Gastrocnemius medialis (tissue), 4 donors: ENCODE measurements at regions not wholly inside any gene's neighbourhood (a gene's known extent, or its start where the extent isn't known, plus 50 kb on each side); places are given as distances from the start of the nearest gene placed in this dataset.

ENCODE experiments used
- ATAC-seq, 2 donors: fragments of 150-250 bp; one replicate each; pipeline ENCODE4 v1.9.1; 2016
- DNase-seq, 2 donors: peaks; one replicate each; pipeline ENCODE4 v3.0.0-alpha.2; 2019
- H3K27ac ChIP-seq, 4 donors: fragments of 200-600 bp; sonication (generic); 1 replicate in 1 of 4; 2 replicates in 3 of 4; pipeline ENCODE4 v1.5.1; 2016 to 2018; ENCODE audit warnings: mild to moderate bottlenecking in 2 of 4, moderate library complexity in 1 of 4
- H3K27me3 ChIP-seq, 3 donors: fragments of 200-600 bp; sonication (generic) in 2 of 3; 1 replicate in 1 of 3; 2 replicates in 2 of 3; pipeline versions ENCODE4 v1.5.1 to v1.6.0; 2016 to 2019; ENCODE audit warnings: mild to moderate bottlenecking in 1 of 3, moderate library complexity in 1 of 3
- H3K36me3 ChIP-seq, 2 donors: fragments of 200-600 bp; sonication (generic) in 1 of 2; one replicate each; pipeline ENCODE4 v1.5.1; 2017 to 2018
- H3K4me1 ChIP-seq, 2 donors: fragments of 200-600 bp; sonication (generic) in 1 of 2; one replicate each; pipeline ENCODE4 v1.5.1; 2016 to 2017; ENCODE audit warnings: mild to moderate bottlenecking in 2 of 2
- H3K4me3 ChIP-seq, 4 donors: fragments of 200-600 bp; sonication (generic) in 3 of 4; 1 replicate in 1 of 4; 2 replicates in 3 of 4; pipeline ENCODE4 v1.5.1; 2016 to 2019; ENCODE audit warnings: mild to moderate bottlenecking in 2 of 4
- H3K9me3 ChIP-seq, 3 donors: fragments of 200-600 bp; sonication (generic) in 2 of 3; 1 replicate in 1 of 3; 2 replicates in 2 of 3; pipeline ENCODE4 v1.5.1; 2016 to 2019
- CTCF ChIP-seq, 5 experiments: fragments of 450-650 bp in 3 of 5; fragments of 200-600 bp in 2 of 5; sonication (generic) in 2 of 5; IDR thresholded peaks in 4 of 5; conservative IDR thresholded peaks in 1 of 5; 1 replicate in 4 of 5; 2 replicates in 1 of 5; pipeline ENCODE4 v1.5.1; 2016 to 2019; ENCODE audit warnings: antibody characterized with exemption in 5 of 5, mild to moderate bottlenecking in 3 of 5, moderate library complexity in 3 of 5
- POLR2A ChIP-seq, 2 donors: fragments of 450-650 bp; IDR thresholded peaks; one replicate each; pipeline ENCODE4 v1.6.1; 2017; ENCODE audit warnings: antibody characterized with exemption in 2 of 2, mild to moderate bottlenecking in 2 of 2, moderate library complexity in 2 of 2
- in situ Hi-C, 4 donors: fragments of 200-750 bp; cut with MboI; loops; one replicate each; pipeline versions ENCODE4 v1.15.0 to v1.8.0; 2017; ENCODE audit warnings: low sequenced_read_pairs in 4 of 4
- intact Hi-C: fragments of 100-400 bp; cut with DNase I; formaldehyde crosslinking; loops from one replicate; pipeline ENCODE4 v1.15.1; 2023; ENCODE audit warnings: low total_unique reads

GRCh38 chr10:21196822-21197395 lies 299.8 kb upstream of the NEBL start:
- ATAC-seq (no peak), DNase-seq (no peak)
- in situ Hi-C loops (no loop called here), intact Hi-C loops (no loop called here)
- Histone ChIP-seq H3K9me3 (no peaks in the 10 kb centered on the region), H3K4me3 (no peak overlapping the region), H3K36me3 (no peaks in the 10 kb centered on the region), H3K27ac (no peak overlapping the region), H3K27me3 (no peaks in the 10 kb centered on the region), H3K4me1 (no peaks in the 10 kb centered on the region)
- TF ChIP-seq POLR2A (IDR thresholded peaks at IDR 0.05), result no peak
- TF ChIP-seq CTCF (IDR thresholded peaks at IDR 0.05 in 4 of 5, conservative IDR thresholded peaks at IDR 0.05 in 1 of 5), result no peak

GRCh38 chr10:21195252-21195651 lies 298.1 kb upstream of the NEBL start:
- Histone ChIP-seq H3K4me1 (no peaks in the 10 kb centered on the region), H3K4me3 (no peak overlapping the region), H3K36me3 (no peaks in the 10 kb centered on the region), H3K27ac (no peak overlapping the region), H3K27me3 (no peaks in the 10 kb centered on the region), H3K9me3 (no peaks in the 10 kb centered on the region)
- TF ChIP-seq CTCF (IDR thresholded peaks at IDR 0.05 in 4 of 5, conservative IDR thresholded peaks at IDR 0.05 in 1 of 5) (no peak), POLR2A (IDR thresholded peaks at IDR 0.05) (no peak)
- in situ Hi-C loops (no loop called here), intact Hi-C loops (no loop called here)
- DNase-seq (no peak), ATAC-seq (no peak)

GRCh38 chr10:21194510-21194993 lies 297.4 kb upstream of the NEBL start:
- H3K9me3 ChIP-seq, result no peaks in the 10 kb centered on the region
- no peaks in the 10 kb centered on the region for H3K36me3 ChIP-seq
- in situ Hi-C loops (no loop called here), intact Hi-C loops (no loop called here)
- DNase-seq, result peak in 1 of 2 donors; percentile 20
- H3K27ac ChIP-seq, result no peak overlapping the region
- no peak for ATAC-seq
- H3K4me3 ChIP-seq, result no peak overlapping the region
- H3K27me3 ChIP-seq, result no peaks in the 10 kb centered on the region
- TF ChIP-seq CTCF (IDR thresholded peaks at IDR 0.05 in 4 of 5, conservative IDR thresholded peaks at IDR 0.05 in 1 of 5) (no peak), POLR2A (IDR thresholded peaks at IDR 0.05) (no peak)
- no peaks in the 10 kb centered on the region for H3K4me1 ChIP-seq

- in situ Hi-C loops, result no loop called here
- ATAC-seq, result no peak
Observed at GRCh38 chr10:21193196-21193595, 296.1 kb upstream of the NEBL start.

More at GRCh38 chr10:21193196-21193595, 296.1 kb upstream of the NEBL start:
- no peaks in the 10 kb centered on the region for H3K9me3 ChIP-seq
- intact Hi-C loops, result no loop called here
- DNase-seq, result no peak
- no peaks in the 10 kb centered on the region for H3K4me1 ChIP-seq
- no peak overlapping the region for H3K4me3 ChIP-seq
- H3K27ac ChIP-seq, result no peak overlapping the region
- no peak for TF ChIP-seq POLR2A (IDR thresholded peaks at IDR 0.05)
- no peak for TF ChIP-seq CTCF (IDR thresholded peaks at IDR 0.05 in 4 of 5, conservative IDR thresholded peaks at IDR 0.05 in 1 of 5)
- no peaks in the 10 kb centered on the region for H3K27me3 ChIP-seq
- H3K36me3 ChIP-seq, result no peaks in the 10 kb centered on the region
